ENCODE measurements at regions not wholly inside any gene's neighbourhood (a gene's known extent, or its start where the extent isn't known, plus 50 kb on each side); places are given as distances from the start of the nearest gene placed in this dataset.

GRCh38 chr5:72035831-72036230 lies 71.4 kb upstream of the MAP1B start (continued):
- TF ChIP-seq ZBTB33 (IDR thresholded peaks at IDR 0.05) = no peak
- TF ChIP-seq NR2F2 (IDR thresholded peaks at IDR 0.05) = no peak
- no peak for TF ChIP-seq MAX (IDR thresholded peaks at IDR 0.05)
- TF ChIP-seq RAD21 (IDR thresholded peaks at IDR 0.05) = no peak

GRCh38 chr5:72036951-72037350 lies 70.3 kb upstream of the MAP1B start:
- no peak overlapping the region for H3K9ac ChIP-seq (ENCODE audit: low read depth in 1 of 2, low read length in 2 of 2)
- no peak overlapping the region for H3K4me3 ChIP-seq (ENCODE audit: low read depth in 1 of 3, low read length in 3 of 3)
- TF ChIP-seq REST (IDR thresholded peaks at IDR 0.05) (no peak), FOXA2 (IDR thresholded peaks at IDR 0.05) (no peak), CTCF (IDR thresholded peaks at IDR 0.05; ENCODE audit: low read depth, low read length, missing input control) (no peak), MAX (IDR thresholded peaks at IDR 0.05) (no peak)
- no peaks in the 10 kb centered on the region for H3K27me3 ChIP-seq (ENCODE audit: control insufficient read depth in 4 of 4, insufficient read depth in 4 of 4, low read length in 3 of 4)
- H3K36me3 ChIP-seq (ENCODE audit: control insufficient read depth in 4 of 4, insufficient read depth in 3 of 4, low read depth in 1 of 4, low read length in 3 of 4) = no peaks in the 10 kb centered on the region
- H3K9me3 ChIP-seq (ENCODE audit: control insufficient read depth in 4 of 4, low read length in 3 of 4) = no peaks in the 10 kb centered on the region
- no peak overlapping the region for H3K27ac ChIP-seq (ENCODE audit: low read depth in 1 of 2, low read length in 2 of 2)
- 59% methylated on average over 3 of the region's 3 CpGs for WGBS
- H3K4me1 ChIP-seq (ENCODE audit: control insufficient read depth in 4 of 4, insufficient read depth in 4 of 4, low read length in 3 of 4) = no peaks in the 10 kb centered on the region
- DNase-seq (ENCODE audit: low spot score) = no peak

GRCh38 chr5:72040513-72040912 lies 66.8 kb upstream of the MAP1B start:
- no peaks in the 10 kb centered on the region for H3K9me3 ChIP-seq (ENCODE audit: control insufficient read depth in 4 of 4, low read length in 3 of 4)
- H3K27me3 ChIP-seq (ENCODE audit: control insufficient read depth in 4 of 4, insufficient read depth in 4 of 4, low read length in 3 of 4) = no peaks in the 10 kb centered on the region
- no peak overlapping the region for H3K27ac ChIP-seq (ENCODE audit: low read depth in 1 of 2, low read length in 2 of 2)
- no peak overlapping the region for H3K4me3 ChIP-seq (ENCODE audit: low read depth in 1 of 3, low read length in 3 of 3)
- no peak overlapping the region for H3K9ac ChIP-seq (ENCODE audit: low read depth in 1 of 2, low read length in 2 of 2)
- DNase-seq (ENCODE audit: low spot score) = no peak
- H3K36me3 ChIP-seq (ENCODE audit: control insufficient read depth in 4 of 4, insufficient read depth in 3 of 4, low read depth in 1 of 4, low read length in 3 of 4) = no peaks in the 10 kb centered on the region
- H3K4me1 ChIP-seq (ENCODE audit: control insufficient read depth in 4 of 4, insufficient read depth in 4 of 4, low read length in 3 of 4) = no peaks in the 10 kb centered on the region
- no peak for TF ChIP-seq EGR1 (IDR thresholded peaks at IDR 0.05; ENCODE audit: low read depth in 2 of 2)
- TF ChIP-seq HNF4G (IDR thresholded peaks at IDR 0.05) = no peak
- TF ChIP-seq RAD21 (IDR thresholded peaks at IDR 0.05) = no peak
- TF ChIP-seq REST (IDR thresholded peaks at IDR 0.05) = no peak
- TF ChIP-seq ZBTB33 (IDR thresholded peaks at IDR 0.05) = no peak
- no peak for TF ChIP-seq ATF3 (IDR thresholded peaks at IDR 0.05)
- TF ChIP-seq HNF4A (conservative IDR thresholded peaks at IDR 0.05) = no peak
- no peak for TF ChIP-seq FOXA2 (IDR thresholded peaks at IDR 0.05)
- no peak for TF ChIP-seq NR2F2 (IDR thresholded peaks at IDR 0.05)
- no peak for TF ChIP-seq CTCF (IDR thresholded peaks at IDR 0.05; ENCODE audit: low read depth, low read length, missing input control)
- no peak for TF ChIP-seq MAX (IDR thresholded peaks at IDR 0.05)
